ENCODE measurements at regions not wholly inside any gene's neighbourhood (a gene's known extent, or its start where the extent isn't known, plus 50 kb on each side); places are given as distances from the start of the nearest gene placed in this dataset.
"Not testable (repeated sequence)": the region's sequence is repeated elsewhere in the genome, so short reads cannot be mapped to it uniquely, and the experiment has no call there.

DNA sequence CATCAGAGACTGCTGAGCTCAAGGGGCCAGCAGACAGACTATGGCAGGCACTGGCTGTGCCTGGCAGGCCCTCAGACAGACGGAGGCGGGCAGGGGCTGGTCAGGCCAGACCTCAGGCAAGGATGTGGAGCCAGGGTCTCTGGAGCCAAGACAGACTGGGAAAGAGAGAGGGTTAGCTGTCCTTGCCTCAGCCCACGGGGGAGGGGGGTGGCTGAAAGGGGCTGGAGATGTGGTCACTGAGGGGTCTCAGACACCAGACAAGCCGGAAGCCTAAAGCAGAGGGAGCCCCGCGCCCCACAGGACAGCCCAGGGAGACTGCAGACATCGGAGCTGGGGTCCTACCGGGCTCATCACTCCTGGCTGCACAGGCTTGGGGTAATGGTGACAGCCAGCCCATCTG is 141.2 kb upstream of the FOXD4L5 start:
- Histone ChIP-seq H3K27ac (ENCODE audit: low read depth, low read length) (no peak overlapping the region), H3K4me3 (ENCODE audit: low read length) (peak overlapping the region; percentile 62), H3K9ac (ENCODE audit: extremely low read depth, low read length, poor library complexity, severe bottlenecking) (no peak overlapping the region), H3K27me3 (ENCODE audit: control insufficient read depth, insufficient read depth, low read length, poor library complexity, severe bottlenecking) (no peaks in the 10 kb centered on the region), H3K9me3 (ENCODE audit: control insufficient read depth, low read length) (peaks cover 28% of the 10 kb centered on the region), H3K4me1 (ENCODE audit: control insufficient read depth, insufficient read depth, low read length) (no peaks in the 10 kb centered on the region), H3K36me3 (ENCODE audit: control insufficient read depth, insufficient read depth, low read length) (no peaks in the 10 kb centered on the region)
- Mint-ChIP-seq H3K4me3 (no peak overlapping the region), H3K9me3 (peaks cover 94% of the 10 kb centered on the region), H3K36me3 (ENCODE audit: low read depth) (peaks cover 12% of the 10 kb centered on the region), H3K4me1 (no peaks in the 10 kb centered on the region), H3K27ac (no peak overlapping the region), H3K27me3 (ENCODE audit: insufficient read depth) (no peaks in the 10 kb centered on the region)
- WGBS, 2 experiments (ENCODE audit: insufficient coverage in 1 of 2, insufficient read length in 1 of 2) = 84 to 85% methylated on average over 5 to 8 of the region's 8 CpGs
- DNase-seq = no peak
- TF ChIP-seq, protein P1, sequence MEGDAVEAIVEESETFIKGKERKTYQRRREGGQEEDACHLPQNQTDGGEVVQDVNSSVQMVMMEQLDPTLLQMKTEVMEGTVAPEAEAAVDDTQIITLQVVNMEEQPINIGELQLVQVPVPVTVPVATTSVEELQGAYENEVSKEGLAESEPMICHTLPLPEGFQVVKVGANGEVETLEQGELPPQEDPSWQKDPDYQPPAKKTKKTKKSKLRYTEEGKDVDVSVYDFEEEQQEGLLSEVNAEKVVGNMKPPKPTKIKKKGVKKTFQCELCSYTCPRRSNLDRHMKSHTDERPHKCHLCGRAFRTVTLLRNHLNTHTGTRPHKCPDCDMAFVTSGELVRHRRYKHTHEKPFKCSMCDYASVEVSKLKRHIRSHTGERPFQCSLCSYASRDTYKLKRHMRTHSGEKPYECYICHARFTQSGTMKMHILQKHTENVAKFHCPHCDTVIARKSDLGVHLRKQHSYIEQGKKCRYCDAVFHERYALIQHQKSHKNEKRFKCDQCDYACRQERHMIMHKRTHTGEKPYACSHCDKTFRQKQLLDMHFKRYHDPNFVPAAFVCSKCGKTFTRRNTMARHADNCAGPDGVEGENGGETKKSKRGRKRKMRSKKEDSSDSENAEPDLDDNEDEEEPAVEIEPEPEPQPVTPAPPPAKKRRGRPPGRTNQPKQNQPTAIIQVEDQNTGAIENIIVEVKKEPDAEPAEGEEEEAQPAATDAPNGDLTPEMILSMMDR (conservative IDR thresholded peaks at IDR 0.05) = no peak

DNA sequence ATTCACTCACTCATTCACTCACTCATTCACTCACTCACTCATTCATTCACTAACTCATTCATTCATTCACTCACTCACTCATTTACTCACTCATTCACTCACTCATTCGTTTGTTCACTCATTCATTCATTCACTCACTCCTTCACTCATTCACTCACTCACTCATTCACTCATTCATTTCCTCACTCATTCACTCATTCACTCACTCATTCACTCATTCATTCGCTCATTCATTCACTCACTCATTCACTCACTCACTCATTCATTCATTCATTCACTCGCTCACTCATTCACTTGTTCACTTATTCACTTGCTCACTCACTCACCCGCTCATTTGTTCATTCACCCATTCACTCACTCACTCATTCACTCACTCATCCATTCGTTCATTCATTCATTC is 140.2 kb upstream of the FOXD4L5 start:
- H3K27me3 ChIP-seq (ENCODE audit: control insufficient read depth, insufficient read depth, low read length, poor library complexity, severe bottlenecking); H3K9ac ChIP-seq (ENCODE audit: extremely low read depth, low read length, poor library complexity, severe bottlenecking); H3K27ac ChIP-seq (ENCODE audit: low read depth, low read length); H3K4me3 Mint-ChIP-seq; H3K4me1 ChIP-seq (ENCODE audit: control insufficient read depth, insufficient read depth, low read length); H3K4me1 Mint-ChIP-seq; H3K27me3 Mint-ChIP-seq (ENCODE audit: insufficient read depth); H3K27ac Mint-ChIP-seq; H3K36me3 ChIP-seq (ENCODE audit: control insufficient read depth, insufficient read depth, low read length); DNase-seq: not testable (repeated sequence)
- WGBS, 2 experiments (ENCODE audit: insufficient coverage in 1 of 2, insufficient read length in 1 of 2) = 49 to 50% methylated on average over 5 of the region's 5 CpGs
- H3K9me3 Mint-ChIP-seq = peaks cover 93% of the 10 kb centered on the region
- H3K36me3 Mint-ChIP-seq (ENCODE audit: low read depth) = peaks cover 12% of the 10 kb centered on the region
- Histone ChIP-seq H3K4me3 (ENCODE audit: low read length) (peak overlapping the region; percentile 62), H3K9me3 (ENCODE audit: control insufficient read depth, low read length) (peaks cover 23% of the 10 kb centered on the region)

DNA sequence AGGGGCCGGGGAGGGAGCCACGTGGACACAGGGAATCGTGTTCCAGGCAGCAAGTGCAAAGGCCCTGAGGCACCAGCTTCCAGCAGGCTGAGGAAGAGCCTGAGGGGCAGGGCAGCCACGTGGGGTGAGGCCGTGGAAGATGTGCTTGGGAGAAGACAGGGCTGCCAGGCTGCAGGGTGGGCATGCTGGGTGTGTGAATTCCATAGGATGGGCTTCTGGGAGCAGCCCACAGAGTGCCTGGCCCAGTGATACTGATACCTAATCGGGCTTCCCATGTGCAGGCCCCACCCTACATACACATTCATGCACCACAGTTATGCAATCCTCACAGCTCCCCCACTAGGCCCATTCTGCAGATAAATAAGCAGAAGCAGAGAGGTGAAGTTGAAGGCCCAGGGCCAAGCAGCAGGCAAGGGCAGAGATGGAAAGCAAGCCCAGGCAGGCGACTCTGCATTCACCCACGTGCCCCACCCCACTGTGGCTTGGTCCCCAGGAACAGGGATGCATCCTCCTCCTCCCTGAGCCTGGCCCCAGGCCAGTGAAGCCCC is 139.5 kb upstream of the FOXD4L5 start:
- H3K4me1 Mint-ChIP-seq; H3K27me3 Mint-ChIP-seq (ENCODE audit: insufficient read depth); H3K4me3 ChIP-seq (ENCODE audit: low read length); H3K4me3 Mint-ChIP-seq; DNase-seq; H3K27ac ChIP-seq (ENCODE audit: low read depth, low read length); H3K27ac Mint-ChIP-seq; H3K4me1 ChIP-seq (ENCODE audit: control insufficient read depth, insufficient read depth, low read length); H3K27me3 ChIP-seq (ENCODE audit: control insufficient read depth, insufficient read depth, low read length, poor library complexity, severe bottlenecking); H3K9ac ChIP-seq (ENCODE audit: extremely low read depth, low read length, poor library complexity, severe bottlenecking); H3K36me3 ChIP-seq (ENCODE audit: control insufficient read depth, insufficient read depth, low read length): not testable (repeated sequence)
- WGBS, 2 experiments (ENCODE audit: insufficient coverage in 1 of 2, insufficient read length in 1 of 2) = 61 to 76% methylated on average over 4 to 6 of the region's 8 CpGs
- H3K36me3 Mint-ChIP-seq (ENCODE audit: low read depth) = peaks cover 12% of the 10 kb centered on the region
- H3K9me3 ChIP-seq (ENCODE audit: control insufficient read depth, low read length) = peaks cover 21% of the 10 kb centered on the region
- H3K9me3 Mint-ChIP-seq = peaks cover 89% of the 10 kb centered on the region

DNA sequence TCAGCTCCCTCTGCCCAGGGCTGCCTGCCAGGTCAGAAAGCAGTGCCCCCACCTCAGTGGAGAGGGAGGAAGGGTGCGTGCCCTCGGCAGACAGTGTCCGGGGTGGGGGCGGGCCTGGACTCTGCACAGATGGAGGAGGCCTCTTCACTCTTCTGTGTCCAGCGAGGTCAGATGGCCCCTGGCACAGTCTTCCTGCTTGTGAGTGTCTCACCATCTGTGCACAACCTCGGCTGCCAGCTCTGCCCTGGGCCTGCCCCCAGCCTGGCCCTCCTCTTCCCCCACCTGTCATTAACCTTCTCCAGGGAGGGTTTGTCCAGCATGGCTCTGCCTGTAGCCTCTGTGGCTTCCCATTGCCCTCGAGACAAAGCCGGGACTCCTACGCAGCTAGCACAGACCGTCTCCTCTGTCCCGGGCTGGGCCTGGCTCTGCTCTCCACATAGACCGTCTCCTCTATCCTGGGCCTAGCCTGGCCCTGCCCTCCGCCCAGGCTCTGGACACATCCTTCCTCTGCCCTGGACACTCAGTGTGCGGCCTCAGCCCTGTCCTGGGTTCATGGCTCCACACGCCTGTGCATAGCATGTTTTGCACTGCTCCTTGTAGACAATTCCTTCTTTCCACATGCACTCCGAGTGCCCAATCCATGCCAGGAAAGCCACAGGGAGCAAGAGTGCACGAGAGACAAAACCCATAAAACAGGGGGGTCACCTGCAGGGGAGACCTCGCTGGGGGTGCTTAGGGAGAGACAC is 138.9 kb upstream of the FOXD4L5 start:
- not testable (repeated sequence) for H3K4me3 ChIP-seq (ENCODE audit: low read length); H3K4me1 ChIP-seq (ENCODE audit: control insufficient read depth, insufficient read depth, low read length); H3K36me3 ChIP-seq (ENCODE audit: control insufficient read depth, insufficient read depth, low read length); H3K4me3 Mint-ChIP-seq; DNase-seq; H3K27ac ChIP-seq (ENCODE audit: low read depth, low read length); H3K27me3 ChIP-seq (ENCODE audit: control insufficient read depth, insufficient read depth, low read length, poor library complexity, severe bottlenecking); H3K27me3 Mint-ChIP-seq (ENCODE audit: insufficient read depth); H3K27ac Mint-ChIP-seq; H3K4me1 Mint-ChIP-seq; H3K9ac ChIP-seq (ENCODE audit: extremely low read depth, low read length, poor library complexity, severe bottlenecking)
- H3K9me3 ChIP-seq (ENCODE audit: control insufficient read depth, low read length) = peaks cover 21% of the 10 kb centered on the region
- 75 to 85% methylated on average over 8 to 18 of the region's 18 CpGs for WGBS, 2 experiments (ENCODE audit: insufficient coverage in 1 of 2, insufficient read length in 1 of 2)
- peaks cover 89% of the 10 kb centered on the region for H3K9me3 Mint-ChIP-seq
- peaks cover 12% of the 10 kb centered on the region for H3K36me3 Mint-ChIP-seq (ENCODE audit: low read depth)

DNA sequence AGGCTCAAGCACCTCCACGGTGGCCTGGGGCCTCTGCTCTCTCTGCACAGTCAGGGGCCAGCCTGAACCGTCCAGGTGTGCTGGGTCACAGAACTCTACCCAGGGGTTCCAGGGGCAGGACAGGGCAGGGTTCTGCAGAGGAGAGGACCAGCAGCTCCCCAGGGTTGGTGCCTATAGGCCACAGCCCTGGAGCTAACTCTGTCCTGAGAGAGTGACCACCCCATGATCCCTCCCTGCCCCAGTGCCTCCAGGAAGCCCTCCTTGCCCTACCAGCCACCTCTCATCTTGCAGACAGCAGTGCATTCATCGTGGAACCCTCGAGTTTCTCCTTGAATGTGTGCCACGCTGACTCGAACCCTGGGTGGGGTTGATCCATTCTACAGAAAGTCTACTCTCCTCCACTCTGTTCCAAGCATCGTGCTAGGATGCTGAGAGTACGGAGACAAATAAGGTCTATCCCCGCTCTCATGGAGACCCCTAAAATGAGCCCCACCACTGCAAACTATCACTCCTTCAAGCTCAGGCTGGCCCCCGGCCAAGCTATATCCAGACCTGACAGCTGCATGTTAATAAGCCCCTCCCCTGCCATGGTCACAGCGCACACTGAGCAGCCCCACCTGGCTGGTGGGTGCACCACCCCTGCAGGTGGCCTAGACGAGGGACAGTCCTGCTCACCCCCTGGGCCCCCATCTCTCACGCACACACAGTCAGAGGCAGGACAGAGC is 138.1 kb upstream of the FOXD4L5 start:
- not testable (repeated sequence) for DNase-seq; H3K4me3 Mint-ChIP-seq; H3K4me3 ChIP-seq (ENCODE audit: low read length); H3K9ac ChIP-seq (ENCODE audit: extremely low read depth, low read length, poor library complexity, severe bottlenecking); H3K4me1 Mint-ChIP-seq; H3K4me1 ChIP-seq (ENCODE audit: control insufficient read depth, insufficient read depth, low read length); H3K27ac ChIP-seq (ENCODE audit: low read depth, low read length); H3K27me3 Mint-ChIP-seq (ENCODE audit: insufficient read depth); H3K27ac Mint-ChIP-seq; H3K27me3 ChIP-seq (ENCODE audit: control insufficient read depth, insufficient read depth, low read length, poor library complexity, severe bottlenecking); H3K36me3 ChIP-seq (ENCODE audit: control insufficient read depth, insufficient read depth, low read length)
- H3K9me3 ChIP-seq (ENCODE audit: control insufficient read depth, low read length) = peaks cover 21% of the 10 kb centered on the region
- Mint-ChIP-seq H3K36me3 (ENCODE audit: low read depth) (peaks cover 12% of the 10 kb centered on the region), H3K9me3 (peaks cover 89% of the 10 kb centered on the region)
- 77 to 79% methylated on average over 6 to 11 of the region's 13 CpGs for WGBS, 2 experiments (ENCODE audit: insufficient coverage in 1 of 2, insufficient read length in 1 of 2)

DNA sequence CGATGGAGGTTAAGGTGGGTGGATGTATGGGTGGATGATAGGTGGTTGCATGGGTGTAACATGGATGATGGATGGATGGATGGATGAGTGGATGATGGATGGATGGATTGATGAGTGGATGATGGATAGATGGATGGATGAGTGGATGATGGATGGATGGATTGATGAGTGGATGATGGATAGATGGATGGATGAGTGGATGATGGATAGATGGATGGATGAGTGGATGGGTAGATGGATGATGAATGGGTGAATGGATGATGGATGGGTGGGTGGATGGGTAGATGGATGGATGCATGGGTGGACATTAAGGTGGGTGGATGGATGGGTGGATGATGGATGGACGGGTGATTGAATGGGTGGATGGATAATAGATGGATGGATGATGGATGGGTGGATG is 136.5 kb upstream of the FOXD4L5 start:
- not testable (repeated sequence) for H3K27me3 Mint-ChIP-seq (ENCODE audit: insufficient read depth); H3K27me3 ChIP-seq (ENCODE audit: control insufficient read depth, insufficient read depth, low read length, poor library complexity, severe bottlenecking); H3K4me1 Mint-ChIP-seq; H3K4me1 ChIP-seq (ENCODE audit: control insufficient read depth, insufficient read depth, low read length); DNase-seq; H3K4me3 Mint-ChIP-seq; H3K9ac ChIP-seq (ENCODE audit: extremely low read depth, low read length, poor library complexity, severe bottlenecking); H3K36me3 ChIP-seq (ENCODE audit: control insufficient read depth, insufficient read depth, low read length); H3K4me3 ChIP-seq (ENCODE audit: low read length); H3K27ac ChIP-seq (ENCODE audit: low read depth, low read length); H3K27ac Mint-ChIP-seq
- peaks cover 12% of the 10 kb centered on the region for H3K36me3 Mint-ChIP-seq (ENCODE audit: low read depth)
- H3K9me3 ChIP-seq (ENCODE audit: control insufficient read depth, low read length) = peaks cover 31% of the 10 kb centered on the region
- 81 to 96% methylated on average over 2 of the region's 2 CpGs for WGBS, 2 experiments (ENCODE audit: insufficient coverage in 1 of 2, insufficient read length in 1 of 2)
- H3K9me3 Mint-ChIP-seq = peaks cover 87% of the 10 kb centered on the region
